HCEC 1CT (cell line): ENCODE measurements at regions not wholly inside any gene's neighbourhood (a gene's known extent, or its start where the extent isn't known, plus 50 kb on each side); places are given as distances from the start of the nearest gene placed in this dataset.
"Not testable (repeated sequence)": the region's sequence is repeated elsewhere in the genome, so short reads cannot be mapped to it uniquely, and the experiment has no call there.

Experiments used
- DNase-seq: peaks from one replicate; pipeline ENCODE4 v3.0.0-alpha.2; 2017

DNA sequence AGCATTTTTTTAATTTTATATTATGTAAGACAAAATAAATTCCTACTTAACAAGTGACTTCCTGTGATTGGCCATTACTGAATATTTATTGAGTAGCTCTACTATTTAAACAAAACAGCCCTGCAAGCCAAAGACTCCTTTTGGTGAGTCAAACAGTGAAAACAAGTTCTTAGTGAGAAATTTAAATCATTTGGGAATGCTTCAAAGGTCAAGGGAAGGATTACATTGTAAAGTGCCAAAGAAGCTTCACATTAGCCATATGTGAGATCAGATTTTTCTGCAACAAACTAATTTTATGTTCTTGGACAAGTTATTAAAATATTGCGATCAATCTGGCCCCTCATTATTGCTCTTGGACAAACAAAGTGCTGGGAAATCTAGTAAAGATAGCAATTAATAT lies 795.4 kb upstream of the MGAT4C start:
- no peak for DNase-seq

DNA sequence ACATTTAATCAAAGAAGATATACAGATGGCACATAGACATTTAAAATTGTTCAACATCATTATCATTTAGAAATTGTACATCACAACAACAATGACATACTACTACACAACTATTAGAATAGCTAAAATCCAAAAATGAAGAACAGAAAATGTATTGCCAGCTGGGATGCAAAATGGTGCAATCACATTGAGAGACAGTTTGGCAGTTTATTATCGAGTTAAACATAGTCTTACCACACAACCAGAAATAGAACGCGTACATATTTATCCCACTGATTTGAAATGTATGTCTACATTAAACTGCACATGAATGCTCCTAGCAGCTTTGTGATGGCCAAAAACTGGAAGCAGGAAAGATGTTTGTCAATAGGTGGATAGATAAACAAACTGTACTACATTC lies 791.5 kb upstream of the MGAT4C start:
- no peak for DNase-seq

DNA sequence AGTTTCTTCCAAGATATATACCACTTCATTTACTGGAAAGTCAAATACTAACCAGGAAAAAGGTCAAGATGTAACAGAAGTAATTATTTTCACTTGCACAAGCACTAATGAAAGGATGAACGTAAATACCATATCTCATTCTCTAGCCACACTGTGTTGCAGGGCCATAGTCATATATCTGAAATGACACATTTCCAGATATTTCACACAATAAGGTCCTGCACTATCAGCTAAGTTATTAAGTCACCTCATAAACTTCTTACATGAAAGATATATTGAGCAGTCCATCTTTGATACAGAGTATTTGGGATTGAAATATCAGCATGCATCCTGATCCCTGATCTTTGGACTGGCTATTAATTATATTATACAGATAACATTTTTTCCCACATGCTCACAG lies 783.3 kb upstream of the MGAT4C start:
- DNase-seq: no peak

DNA sequence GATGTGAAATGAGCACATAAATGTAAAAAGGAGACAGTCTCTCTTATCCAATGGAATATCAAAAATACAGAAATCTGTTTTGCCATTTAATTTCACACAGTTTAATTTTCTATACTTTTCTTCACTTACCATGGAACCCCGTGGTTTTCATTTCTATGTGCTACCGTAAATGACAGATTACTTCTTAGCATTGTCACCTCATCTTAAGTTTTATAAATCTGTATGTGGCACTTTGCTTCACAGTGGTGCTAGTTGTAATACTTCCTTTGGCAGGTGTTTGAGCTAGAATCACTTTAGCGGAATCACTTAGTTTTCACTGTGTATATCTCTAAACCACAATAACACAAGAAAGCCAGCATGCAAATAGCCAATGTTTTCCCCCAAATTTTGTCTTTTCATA lies 781.9 kb upstream of the MGAT4C start:
- no peak for DNase-seq

DNA sequence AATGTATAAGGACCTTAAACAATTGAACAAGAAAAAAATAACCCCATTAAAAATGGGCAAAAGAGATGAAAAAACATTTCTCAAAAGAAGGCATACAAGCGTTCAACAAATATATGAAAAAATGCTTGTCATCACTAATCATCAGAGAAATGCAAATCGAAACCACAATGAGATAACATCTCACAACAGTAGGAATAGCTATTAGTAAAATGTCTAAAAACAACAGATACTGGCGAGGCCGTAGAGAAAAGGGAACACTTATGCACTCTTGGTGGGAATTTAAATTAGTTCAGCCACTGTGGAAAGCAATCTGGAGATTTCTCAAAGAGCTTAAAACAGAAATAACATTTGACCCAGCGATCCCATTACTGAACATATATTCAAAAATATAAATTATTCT lies 769.8 kb upstream of the MGAT4C start:
- DNase-seq: no peak

DNA sequence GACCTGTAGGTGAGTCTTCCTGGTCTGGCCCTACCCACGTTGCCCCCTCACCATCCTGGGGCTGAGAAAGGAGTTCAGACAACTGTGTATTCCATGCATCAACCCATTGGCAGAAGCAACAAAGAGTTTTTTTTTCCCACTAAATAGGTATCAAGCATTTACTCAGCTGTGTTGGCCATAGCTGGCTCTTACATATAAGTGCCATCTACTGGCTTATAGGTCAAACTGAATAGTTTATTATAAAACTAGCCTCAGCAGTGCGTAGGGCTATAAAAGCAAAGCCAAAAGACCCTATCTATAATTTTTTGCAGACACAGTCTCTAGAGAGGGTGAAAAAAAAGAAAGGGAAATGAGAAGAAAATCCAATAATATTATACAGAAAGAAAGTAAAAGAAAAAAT lies 765.2 kb upstream of the MGAT4C start:
- no peak for DNase-seq

DNA sequence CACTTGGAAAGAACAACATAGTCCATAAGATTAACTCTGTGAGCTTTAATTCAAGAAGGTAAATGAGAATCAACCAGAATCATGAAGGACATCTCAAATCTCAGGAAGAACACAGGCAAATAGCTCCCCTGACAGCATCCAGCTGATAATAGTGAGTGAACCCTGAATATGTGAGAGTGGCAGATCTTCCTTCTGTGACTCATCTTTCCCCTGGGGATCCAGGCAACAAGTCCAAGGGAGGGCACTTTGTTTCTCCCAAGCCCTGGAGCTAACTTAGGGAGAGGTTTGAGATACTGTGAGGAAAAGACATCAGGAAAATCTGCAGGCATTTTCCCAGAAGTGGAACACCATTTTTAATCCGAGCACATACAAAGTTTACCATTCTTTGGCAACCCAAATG lies 763.9 kb upstream of the MGAT4C start:
- DNase-seq: no peak

DNA sequence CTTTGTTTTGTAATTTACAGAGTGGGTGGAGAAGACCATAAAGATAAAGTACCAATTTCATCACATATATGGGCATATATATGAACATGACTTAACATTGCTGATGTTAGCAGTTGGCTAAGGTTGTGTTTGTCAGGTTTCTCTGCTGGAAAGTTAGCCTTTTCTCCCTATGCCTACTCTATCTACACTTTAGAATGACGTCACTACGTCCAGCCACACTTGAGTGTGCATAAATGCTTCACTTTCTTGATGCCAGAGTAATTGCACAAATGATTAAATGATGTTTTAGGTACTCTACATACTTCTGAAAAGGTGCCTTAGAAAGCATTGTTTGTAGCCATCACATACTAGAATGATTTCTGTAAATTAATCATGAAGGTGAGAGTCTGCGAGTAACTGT lies 759.2 kb upstream of the MGAT4C start:
- DNase-seq: no peak

DNA sequence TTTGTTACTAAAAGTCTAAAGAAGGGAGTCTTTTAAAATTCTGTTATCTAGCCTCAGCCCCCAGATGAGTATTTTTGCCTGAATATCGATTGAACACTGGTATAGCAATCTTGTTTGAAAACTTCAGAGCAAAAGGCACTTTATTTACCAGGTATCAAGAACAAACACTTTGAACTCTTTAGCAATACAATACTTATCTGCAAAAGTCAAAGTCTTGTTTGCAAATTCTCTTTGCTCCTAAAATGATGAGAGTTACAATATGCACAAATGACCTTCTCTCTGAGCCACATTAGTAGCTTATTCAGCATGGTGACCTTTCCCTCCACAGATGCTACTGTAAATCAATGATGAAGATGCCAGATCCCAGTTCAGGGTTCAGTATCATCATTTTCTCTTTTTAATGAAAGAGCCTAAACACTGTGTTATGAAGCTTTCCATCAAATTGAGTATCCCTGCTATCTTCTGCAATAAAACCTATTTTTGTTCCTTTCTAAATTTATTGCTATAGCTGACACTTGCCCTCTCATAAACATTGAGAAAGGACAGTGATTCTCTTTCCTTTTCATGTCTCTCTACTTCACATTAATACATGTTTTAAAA lies 752.7 kb upstream of the MGAT4C start:
- no peak for DNase-seq

DNA sequence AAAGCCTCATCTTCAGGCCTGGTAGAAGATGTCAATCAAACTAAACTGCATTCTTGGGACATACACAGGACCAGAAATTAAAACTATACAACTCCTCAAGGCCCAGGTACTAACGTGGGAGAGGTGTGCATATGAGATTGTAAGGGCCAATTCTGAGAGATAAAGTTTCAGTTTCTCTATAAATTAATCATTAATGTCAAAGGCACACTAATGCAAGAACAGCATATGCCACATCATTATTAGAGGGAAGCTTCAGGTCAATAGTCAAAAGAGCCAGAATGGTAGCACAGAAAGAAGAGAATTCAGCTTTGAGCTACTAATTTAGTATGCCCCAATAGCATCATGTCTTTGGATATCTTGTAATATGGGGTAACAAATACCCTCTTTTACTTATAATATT lies 744.9 kb upstream of the MGAT4C start:
- no peak for DNase-seq

DNA sequence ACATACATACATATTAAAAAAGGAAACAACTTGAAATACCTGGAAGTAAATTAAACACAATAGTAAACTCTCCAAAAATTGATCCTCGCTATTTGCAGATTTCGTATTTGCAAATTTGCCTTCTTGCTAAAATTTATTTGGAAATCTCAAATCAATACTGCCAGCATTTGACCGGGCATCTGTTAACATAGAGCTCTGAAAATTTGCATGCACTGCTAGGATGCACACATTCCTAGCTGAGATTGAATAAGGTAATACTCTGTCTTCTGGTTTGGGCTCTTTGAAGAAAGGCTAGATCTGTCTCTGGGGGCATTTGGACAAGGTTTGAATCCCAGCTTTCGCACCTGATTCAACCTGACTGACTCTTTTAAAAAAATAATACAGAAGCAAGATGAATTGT lies 729.1 kb upstream of the MGAT4C start:
- no peak for DNase-seq

DNA sequence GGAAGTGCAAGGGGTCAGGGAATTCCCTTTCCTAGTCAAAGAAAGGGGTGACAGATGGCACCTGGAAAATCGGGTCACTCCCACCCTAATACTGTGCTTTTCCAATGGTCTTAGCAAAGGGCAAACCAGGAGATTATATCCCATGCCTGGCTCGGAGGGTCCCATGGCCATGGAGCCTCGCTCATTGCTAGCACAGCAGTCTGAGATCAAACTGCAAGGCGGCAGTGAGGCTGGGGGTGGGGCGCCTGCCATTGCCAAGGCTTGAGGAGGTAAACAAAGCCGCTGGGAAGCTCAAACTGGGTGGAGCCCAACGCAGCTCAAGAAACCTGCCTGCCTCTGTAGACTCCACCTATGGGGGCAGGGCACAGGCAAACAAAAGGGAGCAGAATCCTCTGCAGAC lies 714.4 kb upstream of the MGAT4C start:
- not testable (repeated sequence) for DNase-seq

DNA sequence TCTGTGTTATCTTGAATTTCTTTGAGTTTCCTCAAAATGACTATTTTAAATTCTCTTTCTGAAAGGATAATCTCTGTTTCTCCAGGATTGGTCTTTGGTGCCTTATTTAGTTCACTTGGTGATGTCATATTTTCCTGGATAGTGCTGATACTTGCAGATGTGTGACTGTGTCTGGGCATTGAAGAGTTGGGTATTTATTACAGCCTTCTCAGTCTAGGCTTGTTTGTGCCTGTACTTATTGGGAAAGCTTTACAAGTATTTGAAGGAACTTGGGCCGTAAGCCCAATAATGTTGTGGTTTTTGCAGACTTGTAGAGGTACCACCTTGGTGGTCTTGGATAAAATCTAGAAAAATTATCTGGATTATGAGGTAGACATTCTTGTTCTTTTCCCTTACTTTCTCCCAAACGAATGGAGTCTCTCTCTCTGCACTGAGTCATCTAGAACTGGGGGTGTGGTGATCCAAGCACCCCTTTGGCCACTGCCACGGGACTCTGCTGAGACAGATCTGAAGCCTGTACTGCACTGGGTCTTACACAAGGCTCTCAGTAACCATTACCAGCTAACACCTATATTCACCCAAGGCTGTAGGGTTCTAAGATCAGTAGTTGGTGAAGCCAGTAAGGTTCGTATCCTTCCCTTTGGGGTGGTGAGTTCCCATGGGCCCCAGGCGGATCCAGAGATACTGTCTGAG lies 703.7 kb upstream of the MGAT4C start:
- no peak for DNase-seq

DNA sequence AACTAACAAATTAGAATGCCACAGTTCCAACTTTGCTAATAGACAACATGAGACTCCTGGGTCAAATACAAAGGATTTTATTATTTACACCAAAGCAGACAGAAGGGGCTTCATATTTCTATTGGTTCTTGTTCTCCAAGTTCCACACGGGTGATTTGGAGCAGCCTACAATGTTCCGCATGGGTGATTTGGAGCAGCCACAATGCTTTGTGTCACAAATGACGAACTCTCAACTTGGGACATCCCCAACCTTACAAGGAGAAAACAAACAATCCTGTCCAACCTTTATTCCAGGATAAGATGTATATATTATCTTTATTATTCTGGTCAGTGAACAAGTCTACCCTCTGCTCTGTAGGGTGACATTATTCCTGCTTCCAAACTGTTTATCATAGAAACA lies 694.3 kb upstream of the MGAT4C start:
- no peak for DNase-seq

DNA sequence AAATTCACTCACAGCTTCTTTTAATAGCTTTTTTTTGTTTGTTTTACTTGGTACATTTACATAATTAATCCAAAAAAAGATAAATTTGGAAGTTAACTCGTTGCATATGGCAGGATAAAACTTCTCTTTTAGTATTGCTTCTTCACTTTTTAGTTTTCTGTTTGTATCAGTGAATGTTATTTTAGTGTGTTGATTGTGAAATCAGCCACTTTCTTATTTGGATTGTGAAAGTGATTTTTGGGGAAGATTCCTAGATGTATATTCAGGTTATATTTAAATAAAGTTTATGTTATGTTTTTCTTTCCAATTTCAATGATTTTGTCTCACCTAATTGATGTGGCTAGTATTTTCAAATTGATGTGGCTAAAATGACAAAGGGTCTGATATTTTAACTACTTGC lies 693.9 kb upstream of the MGAT4C start:
- no peak for DNase-seq

DNA sequence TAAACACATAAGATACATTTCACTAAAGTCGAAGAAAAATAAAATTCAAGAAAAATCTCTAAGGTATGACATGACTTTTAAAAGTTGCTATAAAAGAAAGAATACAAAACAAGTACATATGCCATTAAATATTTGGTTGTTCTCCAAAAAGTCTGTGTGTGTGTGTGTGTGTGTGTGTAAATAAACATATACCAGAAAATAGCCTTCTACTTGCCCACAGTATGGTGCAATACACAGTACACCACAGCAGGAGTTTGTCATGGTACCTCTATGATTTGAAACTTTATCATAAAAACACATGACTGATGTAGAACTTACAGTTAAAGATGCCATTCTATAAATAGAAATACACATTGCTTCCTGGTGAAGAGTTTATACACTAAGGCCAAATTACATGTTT lies 692.7 kb upstream of the MGAT4C start:
- DNase-seq: peak; percentile 85

DNA sequence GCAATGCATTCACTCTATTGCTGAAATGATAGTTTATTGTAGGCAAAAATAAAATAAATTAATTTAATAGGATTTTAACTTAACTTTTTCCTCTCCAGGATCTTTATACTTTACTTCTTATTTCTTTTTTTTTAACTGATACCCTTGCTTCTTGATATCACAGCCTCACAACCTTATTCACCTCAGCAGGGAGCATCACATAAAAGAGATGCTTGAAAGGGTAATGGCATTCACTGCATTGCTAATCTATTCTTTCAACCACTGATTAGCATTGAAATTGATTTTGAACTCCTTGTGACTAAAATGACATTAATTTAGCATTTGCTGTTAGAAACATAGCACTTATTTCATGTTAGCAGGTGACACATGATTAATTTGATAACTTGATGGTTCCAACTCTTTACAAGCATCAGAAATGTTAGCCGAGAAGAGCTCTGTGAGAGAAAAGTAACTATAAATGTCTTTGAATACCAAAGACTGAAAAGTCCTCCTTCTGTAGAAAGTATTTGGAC lies 689.5 kb upstream of the MGAT4C start:
- DNase-seq: no peak

DNA sequence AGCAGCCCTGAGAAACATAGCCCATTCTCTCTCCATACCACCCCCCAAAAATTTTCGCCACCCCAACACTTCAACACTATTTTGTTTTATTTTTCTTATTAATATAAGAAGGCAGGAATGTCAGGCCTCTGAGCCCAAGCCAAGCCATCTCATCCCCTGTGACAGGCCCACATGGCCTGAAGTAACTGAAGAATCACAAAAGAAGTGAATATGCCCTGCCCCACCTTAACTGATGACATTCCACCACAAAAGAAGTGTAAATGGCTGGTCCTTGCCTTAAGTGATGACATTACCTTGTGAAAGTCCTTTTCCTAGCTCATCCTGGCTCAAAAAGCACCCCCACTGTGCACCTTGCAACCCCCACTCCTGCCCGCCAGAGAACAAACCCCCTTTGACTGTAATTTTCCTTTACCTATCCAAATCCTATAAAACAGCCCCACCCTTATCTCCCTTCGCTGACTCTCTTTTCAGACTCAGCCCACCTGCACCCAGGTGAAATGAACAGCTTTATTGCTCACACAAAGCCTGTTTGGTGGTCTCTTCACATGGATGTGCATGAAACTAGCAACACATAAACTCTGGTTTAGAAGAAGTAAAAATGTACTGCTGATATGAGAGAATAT lies 688.1 kb upstream of the MGAT4C start:
- not testable (repeated sequence) for DNase-seq

DNA sequence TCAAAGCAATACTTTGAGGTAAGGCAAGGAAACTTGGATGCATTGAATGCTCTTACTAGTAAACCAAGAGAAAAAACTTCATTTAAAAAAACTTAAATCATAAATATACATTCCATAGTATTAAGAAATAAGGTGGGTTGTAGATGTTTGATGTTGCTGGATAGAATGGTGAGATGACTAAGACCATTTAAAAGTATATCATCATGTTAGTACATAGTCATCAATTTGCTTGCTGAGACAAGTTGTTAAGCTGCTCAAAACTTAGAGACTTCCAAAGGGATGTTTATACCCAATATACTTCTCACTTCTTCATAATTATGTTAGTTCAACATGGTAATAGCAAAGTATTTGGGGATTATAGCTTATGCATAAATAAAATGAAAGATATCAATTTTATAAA lies 675.5 kb upstream of the MGAT4C start:
- no peak for DNase-seq

DNA sequence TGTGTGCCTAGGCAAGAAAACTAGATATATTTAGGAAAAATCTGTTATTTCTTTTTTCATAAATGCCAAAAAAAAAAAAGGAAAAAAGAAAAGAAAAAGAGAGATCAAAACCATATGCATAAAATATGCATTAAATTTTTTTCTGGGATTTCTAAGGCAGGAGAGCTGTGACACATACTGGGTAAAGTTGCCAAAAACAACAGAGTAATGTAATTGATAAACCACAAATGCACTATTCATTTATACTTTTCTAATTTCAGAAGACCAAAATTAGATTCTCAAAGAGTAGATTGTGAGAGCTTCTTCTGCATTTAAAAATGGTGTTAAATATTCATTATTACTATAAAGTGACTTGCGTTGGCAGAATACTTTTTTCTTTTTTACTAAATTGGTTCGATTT lies 673.8 kb upstream of the MGAT4C start:
- peak; percentile 27 for DNase-seq

DNA sequence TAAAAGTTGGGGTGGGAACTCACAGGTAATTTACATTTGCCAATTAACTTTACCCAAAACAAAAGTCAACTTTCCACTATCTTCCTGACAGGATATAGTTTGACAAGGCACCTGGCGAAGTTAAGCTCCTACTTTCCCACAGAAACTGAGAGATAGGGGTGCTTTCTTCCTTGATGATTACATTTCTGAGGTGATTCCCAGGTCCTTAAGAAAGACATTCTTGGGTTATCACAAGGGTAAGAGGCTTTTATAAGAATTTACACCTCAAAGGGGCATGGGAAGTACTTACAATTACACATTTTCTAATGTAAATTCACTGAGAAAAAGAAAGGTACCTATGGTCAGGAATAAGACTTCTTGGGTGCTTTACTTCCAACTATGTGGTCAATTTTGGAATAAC lies 660.9 kb upstream of the MGAT4C start:
- no peak for DNase-seq

DNA sequence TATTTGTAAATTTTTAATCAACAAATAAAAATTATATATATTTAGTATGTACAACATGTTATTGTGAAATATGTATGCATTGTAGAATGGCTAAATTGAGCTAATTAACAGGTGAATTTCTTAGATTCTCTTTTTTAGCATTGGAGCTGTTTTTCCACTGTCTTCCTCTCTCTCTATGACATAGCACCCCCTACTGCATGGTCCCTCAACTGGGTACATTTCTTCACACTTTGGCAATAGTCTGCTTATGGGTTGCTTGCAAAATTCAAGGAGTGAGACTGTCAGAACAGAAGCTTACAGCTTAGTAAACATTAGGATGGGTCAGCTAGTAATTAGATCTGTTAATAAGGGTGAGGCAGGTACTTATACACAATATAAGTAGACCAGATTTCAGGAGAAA lies 658.5 kb upstream of the MGAT4C start:
- DNase-seq: peak; percentile 60

DNA sequence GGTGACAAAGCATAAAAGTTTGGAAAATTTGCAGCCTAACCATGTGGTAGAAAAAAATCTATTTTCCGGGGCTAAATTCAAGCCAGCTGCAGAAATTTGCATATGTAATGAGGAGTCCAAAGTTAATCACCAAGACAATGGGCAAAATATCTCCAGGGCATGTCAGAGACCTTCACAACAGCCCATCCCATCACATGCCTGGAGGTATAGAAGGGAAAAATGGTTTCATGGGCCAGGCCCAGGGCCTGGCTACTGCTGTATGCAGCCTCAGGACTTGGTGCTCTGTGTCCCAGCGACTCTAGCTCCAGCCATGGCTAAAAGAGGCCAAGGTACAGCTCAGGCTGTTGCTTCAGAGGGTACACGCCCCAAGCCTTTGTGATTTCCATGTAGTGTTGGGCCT lies 655.8 kb upstream of the MGAT4C start:
- no peak for DNase-seq

DNA sequence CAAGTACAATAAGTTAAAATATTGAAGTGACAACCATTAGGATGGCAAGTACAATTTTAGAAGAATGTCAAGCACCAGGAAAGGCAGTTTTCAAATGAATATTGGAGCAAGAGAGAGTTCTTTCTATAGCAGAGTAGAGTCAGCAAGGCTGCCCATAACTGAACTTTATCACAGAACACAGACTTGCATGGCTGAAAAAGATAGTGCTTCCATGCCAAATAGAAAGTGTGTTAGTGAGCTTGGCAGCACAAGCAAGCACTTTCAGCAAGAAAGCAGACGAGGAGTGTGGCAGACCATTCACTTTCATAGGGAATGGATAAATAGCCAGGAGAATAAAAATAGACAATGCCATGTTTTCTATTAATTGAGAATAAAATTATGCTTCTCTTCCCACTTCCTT lies 647.0 kb upstream of the MGAT4C start:
- DNase-seq: no peak

DNA sequence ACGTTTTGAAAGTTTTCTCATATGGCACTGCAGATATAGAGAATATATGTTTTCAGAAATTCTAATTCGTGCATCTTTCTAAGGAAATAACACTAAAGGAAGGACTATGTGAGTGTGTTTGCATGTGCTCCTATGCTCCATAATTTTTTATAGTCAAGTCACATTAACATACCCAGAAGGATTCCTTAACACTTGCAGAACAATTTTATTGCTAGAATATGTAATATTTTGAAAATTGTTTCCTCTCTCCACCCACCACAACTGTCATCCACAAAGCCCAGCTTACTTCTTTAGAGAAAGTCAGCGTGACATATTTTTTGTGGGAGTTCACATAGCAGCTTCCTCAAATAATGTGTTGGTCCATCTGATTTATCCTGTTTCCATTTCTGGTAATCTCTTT lies 604.6 kb upstream of the MGAT4C start:
- DNase-seq: no peak
